Right atrium auricular region (tissue), 2 donors: ENCODE measurements at regions not wholly inside any gene's neighbourhood (a gene's known extent, or its start where the extent isn't known, plus 50 kb on each side); places are given as distances from the start of the nearest gene placed in this dataset.
A peak's percentile ranks its signal among the peaks of the same experiment; 100 is the strongest.

Experiments used
- DNase-seq: peaks from one replicate; pipeline ENCODE4 v3.0.0-alpha.2; 2019; ENCODE audit warnings: low spot score
- H3K27ac ChIP-seq, 2 donors: fragments of 200-600 bp; sonication (generic); 1 replicate in 1 of 2; 2 replicates in 1 of 2; pipeline ENCODE4 v1.5.1; 2016 to 2019
- H3K27me3 ChIP-seq, 2 donors: fragments of 200-600 bp; sonication (generic); one replicate each; pipeline versions ENCODE4 v1.5.1 to v1.6.0; 2017 to 2019
- H3K36me3 ChIP-seq: fragments of 200-600 bp; sonication (generic); one replicate; pipeline ENCODE4 v1.5.1; 2016
- H3K4me1 ChIP-seq, 2 donors: fragments of 200-600 bp; sonication (generic); one replicate each; pipeline versions ENCODE4 v1.5.1 to v1.6.0; 2017 to 2019
- H3K4me3 ChIP-seq, 2 donors: fragments of 200-600 bp; sonication (generic); 1 replicate in 1 of 2; 2 replicates in 1 of 2; pipeline ENCODE4 v1.5.1; 2017 to 2019; ENCODE audit warnings: mild to moderate bottlenecking in 1 of 2, moderate library complexity in 1 of 2
- H3K9me3 ChIP-seq, 2 donors: fragments of 200-600 bp; sonication (generic); one replicate each; pipeline ENCODE4 v1.5.1; 2019
- CTCF ChIP-seq, 2 donors: fragments of 200-600 bp; sonication (generic); IDR thresholded peaks; one replicate each; pipeline ENCODE4 v1.5.1; 2019; ENCODE audit warnings: antibody characterized with exemption in 2 of 2

- Histone ChIP-seq H3K4me1 (peaks cover 0 to under 1% of the 10 kb centered on the region in 2 donors), H3K4me3 (no peak overlapping the region), H3K27me3 (no peaks in the 10 kb centered on the region), H3K9me3 (no peaks in the 10 kb centered on the region), H3K27ac (no peak overlapping the region), H3K36me3 (no peaks in the 10 kb centered on the region)
- no peak for TF ChIP-seq CTCF (IDR thresholded peaks at IDR 0.05)
- no peak for DNase-seq
Observed at GRCh38 chr12:67782573-67782972, 134.0 kb downstream of the DYRK2 start.

- no peak for TF ChIP-seq CTCF (IDR thresholded peaks at IDR 0.05)
- no peaks in the 10 kb centered on the region for H3K27me3 ChIP-seq
- no peak overlapping the region for H3K27ac ChIP-seq
- no peak overlapping the region for H3K4me3 ChIP-seq
- no peaks in the 10 kb centered on the region for H3K9me3 ChIP-seq
- H3K36me3 ChIP-seq = no peaks in the 10 kb centered on the region
- DNase-seq = no peak
- H3K4me1 ChIP-seq = peaks cover 0 to 8% of the 10 kb centered on the region in 2 donors
Observed at GRCh38 chr12:67783393-67783792, 134.8 kb downstream of the DYRK2 start.

GRCh38 chr12:67784831-67785230 is 136.3 kb downstream of the DYRK2 start:
- no peak overlapping the region for H3K27ac ChIP-seq
- peak in 1 of 2 donors; percentile 13 for TF ChIP-seq CTCF (IDR thresholded peaks at IDR 0.05)
- peaks cover 0 to 13% of the 10 kb centered on the region in 2 donors for H3K4me1 ChIP-seq
- no peak for DNase-seq
- H3K27me3 ChIP-seq = no peaks in the 10 kb centered on the region
- H3K4me3 ChIP-seq = no peak overlapping the region
- H3K9me3 ChIP-seq = no peaks in the 10 kb centered on the region
- no peaks in the 10 kb centered on the region for H3K36me3 ChIP-seq

GRCh38 chr12:67786086-67786485 is 137.5 kb downstream of the DYRK2 start:
- peaks cover 0 to 13% of the 10 kb centered on the region in 2 donors for H3K4me1 ChIP-seq
- H3K27me3 ChIP-seq = no peaks in the 10 kb centered on the region
- no peak overlapping the region for H3K4me3 ChIP-seq
- H3K9me3 ChIP-seq = peaks cover 0 to under 1% of the 10 kb centered on the region in 2 donors
- no peak for DNase-seq
- no peaks in the 10 kb centered on the region for H3K36me3 ChIP-seq
- no peak for TF ChIP-seq CTCF (IDR thresholded peaks at IDR 0.05)
- H3K27ac ChIP-seq = no peak overlapping the region

GRCh38 chr12:67788118-67788517 is 139.6 kb downstream of the DYRK2 start:
- Histone ChIP-seq H3K27ac (peak overlapping the region in 1 of 2 donors; percentile 46), H3K9me3 (peaks cover 0 to 7% of the 10 kb centered on the region in 2 donors)

More at GRCh38 chr12:67788118-67788517, 139.6 kb downstream of the DYRK2 start:
- Histone ChIP-seq H3K4me1 (peaks cover 0 to 13% of the 10 kb centered on the region in 2 donors), H3K27me3 (no peaks in the 10 kb centered on the region), H3K4me3 (no peak overlapping the region), H3K36me3 (no peaks in the 10 kb centered on the region)
- DNase-seq = no peak
- no peak for TF ChIP-seq CTCF (IDR thresholded peaks at IDR 0.05)
